ENCODE measurements at regions not wholly inside any gene's neighbourhood (a gene's known extent, or its start where the extent isn't known, plus 50 kb on each side); places are given as distances from the start of the nearest gene placed in this dataset.

DNA sequence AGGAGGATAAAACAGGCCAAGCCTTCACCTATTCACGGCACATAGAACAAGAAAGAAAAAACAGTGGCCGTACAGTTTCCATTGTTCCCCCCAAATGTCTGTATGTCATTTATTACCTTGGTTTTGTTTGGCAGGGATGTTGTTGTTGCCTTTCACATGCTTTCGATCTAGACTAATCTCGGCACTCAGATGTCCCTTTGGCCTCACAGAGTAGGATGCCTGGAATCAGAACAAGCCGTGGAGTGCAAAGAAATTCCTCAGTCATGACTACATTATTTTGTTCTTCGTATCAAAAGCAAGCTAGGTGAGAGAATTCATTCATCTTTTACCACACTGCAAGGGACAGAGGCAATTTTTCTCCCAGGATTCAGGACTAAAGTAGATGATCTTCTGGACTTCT is 106.9 kb downstream of the SMIM20 start:
- DNase-seq: no peak

DNA sequence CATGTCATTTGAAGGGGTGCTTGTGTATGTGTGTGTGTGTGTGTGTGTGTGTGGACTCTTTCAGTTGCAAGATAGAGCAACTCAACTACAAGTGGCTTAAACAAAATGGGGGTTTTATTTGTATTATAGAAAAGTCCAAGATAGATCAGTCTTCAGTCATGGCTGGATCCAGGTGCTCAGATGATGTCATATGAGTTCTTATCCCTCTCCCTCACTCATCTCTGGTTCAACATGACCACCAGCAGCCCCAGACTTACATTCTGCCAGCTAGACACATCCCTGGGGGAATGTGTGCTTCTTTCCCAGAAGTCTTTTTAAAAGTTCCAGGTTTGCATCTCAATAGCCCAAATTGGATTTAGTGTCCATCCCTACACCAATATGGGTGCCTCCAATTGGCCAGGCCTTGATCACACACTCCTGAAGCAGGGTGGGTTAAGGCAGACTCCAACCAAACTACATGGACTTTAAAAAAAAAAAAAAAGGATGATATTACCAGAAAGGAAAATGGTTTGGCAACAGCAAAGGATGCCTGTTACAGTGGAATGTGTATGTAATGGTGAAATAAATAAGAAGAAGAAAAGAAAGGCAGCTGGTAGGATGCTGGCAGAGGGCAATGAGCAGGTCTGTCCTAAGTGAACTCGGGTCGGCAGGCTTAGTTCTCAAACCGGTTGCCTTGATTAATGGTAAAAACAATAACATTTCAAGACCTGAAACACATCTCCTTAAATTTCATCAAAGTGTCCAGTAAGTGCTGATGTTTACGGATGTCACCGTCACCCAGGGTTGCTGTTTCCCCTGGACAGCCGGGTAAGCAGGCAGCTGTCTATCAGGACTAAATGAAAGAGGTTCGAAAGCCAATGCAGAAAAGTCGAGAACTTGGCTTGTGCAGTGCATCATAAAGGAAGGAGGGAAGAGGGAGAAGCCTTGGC is 107.7 kb downstream of the SMIM20 start:
- DNase-seq: peak; percentile 57

DNA sequence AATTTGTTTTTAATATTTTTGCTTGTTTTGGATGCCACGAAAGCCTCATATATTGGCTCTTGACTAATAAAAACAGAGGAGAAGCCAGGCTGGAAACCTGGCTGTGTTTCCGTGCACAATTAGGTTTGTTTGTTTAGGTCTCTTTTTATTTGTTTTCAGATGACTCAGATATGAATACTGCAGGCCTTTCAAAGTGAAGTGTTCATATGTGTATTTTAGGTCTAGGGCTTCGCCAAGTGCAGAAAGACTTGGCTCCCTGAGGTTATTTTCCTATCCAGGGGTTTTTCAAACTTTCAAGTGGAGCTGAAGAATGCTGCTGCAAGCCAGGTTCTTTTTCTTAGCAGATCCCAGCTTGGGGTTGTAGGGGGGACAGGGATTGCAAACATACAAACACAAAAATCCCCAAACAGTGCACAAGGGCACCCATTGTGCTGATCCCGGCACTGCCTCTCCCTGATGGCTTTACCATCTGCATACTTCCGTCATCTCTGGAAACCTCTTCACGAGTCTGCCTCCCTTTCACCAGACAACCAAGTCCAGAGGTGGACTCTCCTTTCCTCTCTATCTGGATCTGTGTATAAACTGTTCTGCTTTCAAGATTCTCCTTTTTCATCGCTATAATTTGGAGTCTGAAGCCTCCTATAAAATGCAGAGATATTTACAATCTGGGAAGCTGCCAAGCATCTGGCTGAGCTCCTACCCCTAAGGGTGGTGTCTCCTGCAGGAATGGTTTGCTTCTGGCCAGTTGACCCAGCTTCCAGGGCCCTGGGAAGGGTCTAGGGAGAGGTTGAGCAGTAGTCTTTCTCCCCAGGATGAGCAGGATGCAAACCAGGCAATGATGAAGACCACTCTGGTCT is 108.6 kb downstream of the SMIM20 start:
- DNase-seq: peak; percentile 61

DNA sequence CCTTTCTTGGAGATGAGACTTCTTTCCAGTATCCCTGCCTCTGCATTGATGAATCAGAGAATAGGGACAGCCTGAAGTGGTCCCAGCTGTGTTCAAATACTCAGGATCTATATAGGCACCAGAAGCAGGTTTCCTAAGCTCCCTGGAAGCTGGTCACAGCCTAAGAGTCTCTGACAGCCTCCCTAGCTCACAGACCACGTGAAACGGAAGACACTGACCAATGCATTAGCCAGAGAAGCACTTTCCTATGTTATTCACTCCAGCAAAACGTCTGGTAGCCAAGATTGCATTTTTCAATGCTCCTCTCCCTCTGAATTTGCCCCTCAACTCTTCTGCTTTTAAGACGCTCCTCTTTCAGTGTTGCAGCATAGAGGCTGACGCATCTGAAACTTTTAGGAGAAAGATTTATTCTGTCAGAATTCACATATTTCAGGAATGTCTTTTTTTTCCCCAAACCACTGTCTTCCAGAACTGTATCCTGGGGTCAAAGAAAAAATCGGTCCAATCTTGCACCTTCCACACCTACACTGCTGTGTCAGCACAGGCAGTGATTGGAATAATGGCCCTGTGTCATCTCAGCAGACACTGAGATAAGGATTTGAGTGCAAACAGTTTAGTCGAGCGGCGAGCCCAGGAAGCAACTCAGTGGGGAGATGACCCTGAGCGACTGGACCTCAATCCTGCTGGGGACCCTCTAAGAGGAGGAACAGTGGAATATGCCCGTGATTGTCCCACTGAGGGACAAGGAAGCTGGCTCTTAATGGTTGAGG is 109.4 kb downstream of the SMIM20 start:
- no peak for DNase-seq

DNA sequence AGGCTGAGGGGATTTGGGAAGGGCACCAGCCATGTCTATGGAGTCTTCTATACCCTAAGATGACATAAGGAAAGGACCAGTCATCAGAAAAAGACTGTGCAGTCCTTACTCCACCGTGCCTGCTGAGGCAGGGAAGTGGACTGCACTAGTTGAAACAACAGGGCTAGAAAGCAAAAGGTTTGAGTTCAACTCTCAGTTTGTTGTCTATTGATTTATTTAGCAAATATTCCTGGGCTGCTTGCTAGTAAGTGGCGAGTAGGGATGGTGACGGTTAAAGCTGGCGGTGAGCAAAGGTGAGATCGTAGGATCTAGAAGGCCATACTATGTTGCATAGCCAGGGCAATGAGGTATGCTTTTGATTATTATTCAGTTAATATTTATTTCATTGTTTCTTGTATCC is 110.1 kb downstream of the SMIM20 start:
- no peak for DNase-seq

DNA sequence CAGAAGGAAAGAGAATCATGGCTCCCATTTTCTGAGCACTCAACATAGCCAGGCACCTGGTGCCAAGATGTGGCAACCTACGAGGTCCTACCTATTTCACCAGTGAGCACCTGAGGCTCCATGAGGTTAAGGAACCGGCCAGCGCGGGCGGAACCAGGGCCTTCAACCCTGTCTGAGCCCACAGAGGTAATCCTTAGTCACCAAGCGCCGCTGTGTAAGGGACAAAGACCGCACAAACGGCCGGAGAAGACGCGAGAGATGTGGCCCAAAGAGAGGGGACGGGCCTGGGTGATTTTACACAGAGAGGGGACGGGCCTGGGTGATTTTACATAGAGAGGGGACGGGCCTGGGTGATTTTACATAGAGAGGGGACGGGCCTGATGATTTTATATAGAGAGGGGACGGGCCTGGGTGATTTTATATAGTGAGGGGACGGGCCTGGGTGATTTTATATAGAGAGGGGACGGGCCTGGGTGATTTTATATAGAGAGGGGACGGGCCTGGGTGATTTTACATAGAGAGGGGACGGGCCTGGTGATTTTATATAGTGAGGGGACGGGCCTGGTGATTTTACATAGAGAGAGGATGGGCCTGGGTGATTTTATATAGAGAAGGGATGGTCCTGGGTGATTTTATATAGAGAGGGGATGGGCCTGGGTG is 114.2 kb downstream of the SMIM20 start:
- no peak for DNase-seq

DNA sequence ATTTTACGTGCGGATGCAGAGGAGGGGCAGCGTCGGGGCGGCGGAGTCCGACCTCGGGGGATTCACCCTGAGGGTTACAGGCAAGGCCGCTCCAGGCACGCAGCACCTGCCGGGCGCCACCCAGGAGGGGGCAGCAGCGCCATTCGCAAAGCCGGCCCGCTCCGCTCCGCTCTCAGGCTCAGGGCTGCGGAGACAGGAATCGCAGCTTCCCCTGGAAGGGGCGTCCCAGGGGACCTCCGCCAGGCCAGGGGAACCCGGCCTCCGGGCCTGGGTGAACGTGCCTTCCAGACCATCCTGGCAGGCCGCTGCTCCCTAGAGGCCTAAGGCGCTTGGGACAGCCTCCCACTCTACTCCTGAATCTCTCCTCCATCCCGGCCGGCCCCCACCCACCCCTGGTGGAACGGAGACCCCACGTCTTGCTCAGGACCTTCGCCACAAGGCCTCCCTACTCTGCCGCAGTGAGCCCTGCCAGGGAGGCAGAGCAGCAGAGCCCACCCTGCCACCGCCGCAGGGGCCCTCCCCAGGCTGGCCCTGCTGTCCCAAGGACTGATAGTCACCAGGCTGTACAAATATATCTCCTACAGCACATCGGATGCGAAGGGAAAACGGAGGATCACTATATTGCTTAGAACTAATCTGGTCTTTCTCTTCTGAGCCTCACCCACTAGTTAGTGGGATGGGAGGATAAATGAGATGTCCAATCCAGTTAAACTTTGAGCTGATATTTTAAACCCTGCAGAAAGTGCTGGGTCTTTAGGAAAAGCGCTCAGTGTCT is 115.0 kb downstream of the SMIM20 start:
- no peak for DNase-seq

DNA sequence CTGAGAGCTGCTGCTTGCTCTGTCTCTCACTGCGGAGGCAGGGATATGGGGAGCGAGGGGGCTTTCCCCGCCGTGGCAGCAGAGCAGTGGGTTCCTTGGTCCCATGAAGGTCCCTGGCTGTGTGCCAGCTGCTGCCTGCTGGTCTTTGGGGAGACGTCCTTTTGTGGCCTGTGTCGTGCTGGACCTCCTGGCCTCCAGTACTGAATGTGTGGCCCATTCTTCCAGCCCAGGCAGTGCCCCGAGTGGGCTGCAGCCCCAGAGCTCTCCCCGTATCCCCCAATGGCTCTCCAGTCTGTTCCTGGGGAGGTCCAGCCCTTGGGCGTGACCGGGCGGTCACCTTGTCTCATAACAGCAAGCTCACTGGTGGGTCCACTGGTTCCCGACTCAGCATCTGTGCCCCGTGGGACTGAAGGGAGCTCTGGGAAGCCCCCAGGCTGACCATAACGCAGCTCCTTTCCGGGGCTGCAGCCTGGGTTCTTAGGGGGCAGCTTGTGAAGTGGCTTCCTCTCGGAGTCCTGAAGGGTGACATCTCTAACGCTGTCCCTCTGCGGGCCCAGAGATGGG is 115.6 kb downstream of the SMIM20 start:
- no peak for DNase-seq

DNA sequence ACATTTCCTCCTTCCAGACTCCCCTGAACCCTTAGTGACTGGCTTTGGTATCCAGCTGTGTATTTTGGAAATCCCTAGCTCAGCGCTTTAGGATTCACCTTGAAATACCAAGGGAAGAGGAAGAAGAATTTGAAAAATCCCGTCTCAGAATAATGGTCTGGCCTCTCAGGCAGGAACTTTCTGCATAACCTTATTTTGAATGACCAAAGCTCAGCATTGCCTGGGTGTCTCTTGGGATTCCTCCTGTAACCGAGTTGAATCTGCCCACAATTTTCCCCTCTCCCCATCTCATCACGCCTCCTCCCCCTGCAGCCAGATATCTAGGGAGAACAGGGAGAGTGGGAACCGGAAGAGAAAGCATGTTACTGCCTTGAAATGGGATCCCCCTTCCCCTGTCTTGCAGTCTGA is 116.2 kb downstream of the SMIM20 start:
- no peak for DNase-seq

DNA sequence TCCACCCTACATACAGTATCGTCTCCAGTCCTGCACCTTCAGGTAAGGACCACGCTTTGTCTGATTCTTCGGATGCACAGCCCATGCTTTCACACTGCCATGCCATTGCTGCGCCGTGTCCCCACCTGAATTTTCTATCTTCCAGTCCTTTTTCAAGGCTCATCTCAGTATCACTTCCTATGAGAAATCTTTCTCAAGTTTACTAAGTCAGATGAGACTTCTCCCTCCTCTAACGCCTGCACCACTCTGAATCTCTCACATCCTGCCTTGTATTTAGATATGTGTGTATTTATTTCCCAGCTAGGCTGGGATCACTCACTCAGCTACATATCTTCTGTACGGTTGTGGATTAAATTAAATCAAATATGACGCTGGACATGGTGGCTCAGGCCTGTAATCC is 116.8 kb downstream of the SMIM20 start:
- DNase-seq: no peak

DNA sequence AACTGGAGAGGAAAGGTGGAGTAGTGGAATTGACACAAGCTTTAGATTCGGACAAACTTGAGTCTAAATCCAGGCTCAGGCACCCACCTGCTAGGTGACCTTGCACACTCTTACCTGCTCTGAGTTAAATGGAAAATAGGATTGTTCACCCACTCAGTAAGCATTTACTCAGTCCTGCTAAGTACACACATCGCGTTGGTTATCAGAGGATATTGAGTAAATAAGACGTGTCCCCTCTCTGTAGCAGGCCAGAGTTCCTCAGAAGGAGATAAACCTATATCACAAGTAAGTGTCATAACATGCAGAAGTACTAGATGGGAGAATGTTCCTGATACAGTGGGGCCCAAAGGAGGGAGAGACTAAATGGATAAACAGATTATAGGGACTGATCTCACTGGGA is 117.7 kb downstream of the SMIM20 start:
- DNase-seq: no peak

DNA sequence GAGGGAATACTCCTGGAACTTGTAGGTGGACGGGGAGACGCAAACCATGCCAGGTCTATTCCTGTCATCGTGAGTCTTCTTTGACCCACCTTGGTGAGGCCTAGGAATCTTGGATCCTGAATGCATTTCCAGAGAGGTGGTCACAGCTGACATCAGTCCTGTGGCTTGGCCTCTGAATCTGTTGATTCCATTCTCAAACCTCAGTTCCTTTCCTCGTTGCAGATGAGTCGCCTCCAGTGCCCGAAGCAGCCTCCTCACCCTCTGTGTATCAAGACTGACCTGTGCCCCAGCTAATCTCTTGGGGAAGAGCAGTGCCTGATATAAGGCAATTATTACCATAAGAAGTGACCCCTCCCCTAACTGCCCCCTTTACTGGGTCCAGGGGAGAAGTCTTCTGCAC is 118.1 kb downstream of the SMIM20 start:
- peak; percentile 59 for DNase-seq

DNA sequence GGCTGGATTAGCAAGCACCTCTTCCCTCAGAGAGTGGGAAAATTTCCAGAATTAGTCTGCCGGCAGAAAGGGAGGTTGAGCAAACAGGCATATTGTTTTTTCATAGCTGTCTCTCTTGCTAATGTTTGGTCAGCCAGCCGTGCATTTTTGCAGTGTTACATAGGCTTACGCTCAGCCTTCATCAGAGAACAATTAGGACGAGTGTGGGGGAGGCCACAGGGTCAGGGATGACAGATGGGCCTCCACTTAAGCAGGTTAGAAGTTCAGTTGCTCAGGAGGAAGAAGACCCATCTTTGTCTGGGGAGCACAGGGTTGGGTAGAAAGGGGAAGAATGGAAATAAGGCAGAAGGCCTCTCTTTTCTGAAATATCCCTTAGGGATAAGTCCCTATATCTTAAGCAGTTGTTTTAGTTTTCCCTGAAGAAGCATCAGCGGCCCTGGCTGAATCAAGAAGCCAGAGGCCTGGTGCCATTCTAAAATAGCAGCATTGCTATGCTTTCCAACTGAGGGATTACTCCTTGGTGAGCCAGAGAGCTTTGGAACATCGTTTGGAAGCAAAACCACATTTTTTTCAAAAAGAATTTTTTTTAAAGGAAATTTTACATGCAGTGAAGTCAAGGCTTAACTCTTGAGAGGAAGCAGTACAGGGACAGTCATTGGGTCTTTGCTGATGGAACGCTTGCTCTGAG is 118.8 kb downstream of the SMIM20 start:
- peak; percentile 42 for DNase-seq

DNA sequence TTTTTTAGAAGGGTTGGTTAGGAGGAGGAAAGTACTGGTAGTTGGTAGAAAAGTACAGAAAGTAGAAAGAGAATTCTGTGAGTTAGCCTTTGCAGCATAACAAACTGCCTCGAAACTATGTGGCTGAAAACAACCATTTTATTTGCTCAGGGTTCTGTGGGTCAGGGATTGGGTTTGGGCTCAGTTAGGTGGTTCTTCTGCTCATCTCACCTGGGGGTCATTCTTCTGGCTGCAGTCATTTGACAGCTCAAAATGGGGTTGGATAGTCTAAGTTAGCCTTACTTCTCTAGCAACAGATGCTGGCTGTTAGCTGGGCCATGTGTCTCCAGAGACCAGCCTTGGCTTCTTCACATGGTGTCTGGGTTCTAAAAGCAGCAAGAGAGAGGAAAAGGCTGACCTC is 119.4 kb downstream of the SMIM20 start:
- DNase-seq: no peak

DNA sequence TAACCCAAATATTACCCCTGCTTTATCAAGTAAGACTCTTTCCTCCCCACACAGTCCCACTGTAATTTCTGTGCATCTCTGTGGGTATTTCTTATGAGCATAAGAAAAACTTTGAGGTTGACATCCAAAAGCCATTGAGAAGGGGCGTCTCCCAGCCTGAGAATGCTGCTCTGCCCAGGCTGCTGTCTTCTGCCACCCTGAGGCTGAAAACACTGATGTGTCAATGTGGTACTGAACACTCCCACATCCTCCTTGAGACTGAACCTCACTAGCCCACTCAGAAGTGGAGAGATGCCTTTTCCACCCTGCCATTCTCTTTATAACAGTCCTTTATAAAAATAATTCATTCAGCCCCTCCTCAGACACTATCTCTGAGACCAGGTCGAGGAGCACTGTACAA is 120.8 kb downstream of the SMIM20 start:
- no peak for DNase-seq

DNA sequence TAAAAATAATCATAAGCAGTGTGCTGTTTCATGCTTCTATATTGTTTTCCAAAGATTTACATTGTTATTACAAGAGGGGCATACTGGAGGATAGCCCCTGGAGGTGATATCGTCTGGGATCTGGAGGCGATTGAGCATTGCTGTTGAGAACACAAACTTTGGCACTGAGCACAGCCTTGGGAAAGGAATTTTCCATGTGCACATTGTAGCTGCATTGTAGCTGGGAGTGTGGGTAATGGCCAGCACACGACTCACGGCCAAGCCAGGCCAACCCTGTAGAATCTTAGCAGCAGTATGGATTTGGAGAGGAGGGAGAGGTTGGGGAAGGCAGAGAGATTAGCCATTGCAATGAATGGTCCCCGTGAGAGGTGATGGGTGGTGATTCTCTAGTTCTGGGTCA is 121.9 kb downstream of the SMIM20 start:
- DNase-seq: no peak

DNA sequence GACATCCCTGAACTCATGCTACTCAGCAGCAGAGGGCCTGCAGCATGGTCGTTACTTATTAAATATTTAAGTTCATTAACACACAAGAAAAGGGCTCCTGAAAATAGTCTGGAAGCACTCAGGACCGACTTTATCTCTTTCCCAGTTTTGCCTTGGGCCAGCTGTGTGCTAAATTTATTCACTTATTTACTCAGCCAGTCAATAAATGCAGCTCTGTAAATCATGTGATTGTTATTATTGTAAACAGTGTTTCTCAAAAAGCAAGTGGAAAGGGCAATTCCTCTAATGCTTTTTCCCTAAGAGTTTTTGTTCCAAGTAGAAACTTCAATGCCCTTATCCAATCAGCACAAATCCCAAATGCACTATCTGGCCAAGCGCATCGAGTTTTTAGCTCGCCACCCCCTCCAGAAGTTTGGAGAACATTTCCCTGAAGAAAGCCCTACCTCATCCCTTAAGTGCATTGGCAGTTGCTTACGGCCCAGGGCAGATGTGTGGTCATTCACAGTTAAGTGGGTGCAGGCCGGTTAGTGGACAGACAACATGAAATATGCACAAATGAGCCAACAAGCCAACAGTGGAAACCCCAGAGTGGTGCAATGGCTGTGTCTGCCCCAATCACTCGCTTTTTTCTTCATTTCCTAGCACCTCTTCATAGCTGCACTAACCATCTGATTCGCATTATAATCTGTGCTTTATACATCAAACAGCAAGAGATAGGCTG is 125.8 kb downstream of the SMIM20 start:
- DNase-seq: no peak

DNA sequence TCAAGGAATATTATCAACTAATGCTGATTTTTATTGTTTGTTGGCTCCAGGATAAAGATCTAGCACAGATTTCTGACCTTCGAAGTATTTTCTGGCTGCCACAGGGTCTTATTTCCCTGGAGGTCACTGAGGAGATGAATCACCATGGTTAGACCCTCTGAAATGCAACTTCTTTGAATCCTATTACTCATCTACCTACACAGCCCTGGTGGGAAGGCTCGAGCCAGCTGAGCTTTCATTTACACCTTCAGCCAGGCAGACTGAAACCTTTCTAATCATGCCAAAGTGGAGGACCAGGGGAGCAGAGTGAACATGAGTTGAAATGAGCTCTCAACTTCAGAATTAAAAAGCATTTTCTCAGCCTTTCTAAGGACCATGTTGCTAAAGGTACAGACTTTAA is 130.5 kb downstream of the SMIM20 start:
- DNase-seq: no peak

DNA sequence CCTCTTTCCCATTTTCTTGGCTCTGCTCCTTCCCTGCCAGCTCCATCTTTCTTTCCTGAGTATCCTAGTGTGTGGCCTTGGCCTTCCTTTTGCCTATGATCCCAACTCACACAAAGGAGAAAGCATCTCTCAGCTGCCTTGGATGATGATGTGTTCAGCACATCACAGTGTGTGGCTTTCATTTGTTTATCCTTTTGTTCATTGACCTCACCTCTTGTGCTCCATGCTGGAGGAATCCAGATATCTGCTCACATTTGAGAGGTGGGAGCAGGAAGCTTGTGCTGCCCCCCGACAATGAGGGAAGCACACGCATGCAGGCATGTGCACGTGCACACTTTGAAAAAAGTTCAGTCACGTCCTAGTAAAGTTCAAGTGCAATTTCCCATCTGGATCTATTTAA is 131.0 kb downstream of the SMIM20 start:
- DNase-seq: no peak

DNA sequence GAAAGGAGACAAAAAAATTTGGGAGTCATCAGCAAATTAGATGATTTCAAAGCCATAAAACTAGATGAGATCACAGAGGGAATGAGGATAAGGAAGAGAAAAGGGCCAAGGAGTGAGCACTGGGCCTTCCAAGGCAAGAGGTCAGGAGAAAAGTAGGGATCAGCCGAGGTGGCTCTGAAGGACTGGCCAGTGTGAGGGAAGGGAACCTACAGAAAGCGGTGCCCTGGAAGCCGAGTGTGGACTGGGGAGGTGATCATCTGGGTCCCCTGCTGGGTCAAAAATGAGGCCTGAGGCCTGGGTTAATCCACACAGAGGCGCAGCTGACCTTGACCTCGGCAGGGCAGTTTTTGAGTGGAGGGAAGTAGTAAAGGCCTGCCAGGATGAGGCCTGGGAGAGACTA is 133.8 kb downstream of the SMIM20 start:
- DNase-seq: no peak
